DND-41 (cell line): ENCODE measurements at regions not wholly inside any gene's neighbourhood (a gene's known extent, or its start where the extent isn't known, plus 50 kb on each side); places are given as distances from the start of the nearest gene placed in this dataset.
"Not testable (repeated sequence)": the region's sequence is repeated elsewhere in the genome, so short reads cannot be mapped to it uniquely, and the experiment has no call there.

Experiments
- ATAC-seq: fragments of 200-7000 bp; cut with Tn5 transposase; 3 replicates; pipeline ENCODE4 v1.9.1; 2021; ENCODE audit warnings: low read depth; ENCODE audit not compliant: insufficient read depth
- DNase-seq: peaks from one replicate; pipeline ENCODE4 v3.0.0-alpha.2; 2020
- H2AFZ ChIP-seq: 2 replicates; pipeline ENCODE4 v1.6.0; 2012; ENCODE audit warnings: low read depth, low read length
- H3K27ac ChIP-seq: 2 replicates; pipeline ENCODE4 v1.5.1; 2012; ENCODE audit warnings: low read length, inconsistent platforms
- H3K27me3 ChIP-seq: fragments of 200-600 bp; sonication (generic); 2 replicates; pipeline ENCODE4 v1.6.0; 2012; ENCODE audit warnings: low read length, mild to moderate bottlenecking, inconsistent platforms; ENCODE audit not compliant: insufficient read depth, poor library complexity
- H3K36me3 ChIP-seq: 2 replicates; pipeline ENCODE4 v1.5.1; 2012; ENCODE audit warnings: low read length, inconsistent platforms; ENCODE audit not compliant: insufficient read depth
- H3K4me1 ChIP-seq: 2 replicates; pipeline ENCODE4 v1.5.1; 2012; ENCODE audit warnings: mild to moderate bottlenecking, low read length; ENCODE audit not compliant: insufficient read depth
- H3K4me2 ChIP-seq: 2 replicates; pipeline ENCODE4 v1.6.0; 2012; ENCODE audit warnings: mild to moderate bottlenecking, moderate library complexity, low read length, inconsistent platforms; ENCODE audit not compliant: insufficient read depth
- H3K4me3 ChIP-seq, 2 experiments: fragments of 200-600 bp in 1 of 2; shearing (Covaris generic) in 1 of 2; 2 replicates each; pipeline ENCODE4 v1.5.1; 2012 to 2016; ENCODE audit warnings: inconsistent platforms in 2 of 2, low read length in 2 of 2, mild to moderate bottlenecking in 2 of 2, low read depth in 1 of 2, moderate library complexity in 1 of 2
- H3K79me2 ChIP-seq: 2 replicates; pipeline ENCODE4 v1.6.0; 2012; ENCODE audit warnings: low read length, inconsistent platforms; ENCODE audit not compliant: insufficient read depth
- H3K9ac ChIP-seq: 2 replicates; pipeline ENCODE4 v1.6.0; 2012; ENCODE audit warnings: low read depth, mild to moderate bottlenecking, inconsistent platforms, low read length, moderate library complexity
- H3K9me3 ChIP-seq: 2 replicates; pipeline ENCODE4 v1.5.1; 2012; ENCODE audit warnings: low read length, moderate library complexity, mild to moderate bottlenecking, inconsistent platforms; ENCODE audit not compliant: insufficient read depth, severe bottlenecking
- H4K20me1 ChIP-seq: 2 replicates; pipeline ENCODE4 v1.6.0; 2012; ENCODE audit warnings: low read length; ENCODE audit not compliant: insufficient read depth
- EZH2 ChIP-seq: IDR thresholded peaks from 3 replicates; pipeline ENCODE4 v1.6.1; 2012; ENCODE audit warnings: borderline replicate concordance, low read depth, mild to moderate bottlenecking, moderate library complexity, low read length, inconsistent platforms; ENCODE audit not compliant: severe bottlenecking
- TF ChIP-seq, protein P1 (sequence below): IDR thresholded peaks from 2 replicates; pipeline ENCODE4 v1.5.1; 2012; ENCODE audit warnings: borderline replicate concordance, low read length, moderate library complexity, mild to moderate bottlenecking; ENCODE audit not compliant: poor library complexity, severe bottlenecking; ENCODE audit errors: extremely low read depth

DNA sequence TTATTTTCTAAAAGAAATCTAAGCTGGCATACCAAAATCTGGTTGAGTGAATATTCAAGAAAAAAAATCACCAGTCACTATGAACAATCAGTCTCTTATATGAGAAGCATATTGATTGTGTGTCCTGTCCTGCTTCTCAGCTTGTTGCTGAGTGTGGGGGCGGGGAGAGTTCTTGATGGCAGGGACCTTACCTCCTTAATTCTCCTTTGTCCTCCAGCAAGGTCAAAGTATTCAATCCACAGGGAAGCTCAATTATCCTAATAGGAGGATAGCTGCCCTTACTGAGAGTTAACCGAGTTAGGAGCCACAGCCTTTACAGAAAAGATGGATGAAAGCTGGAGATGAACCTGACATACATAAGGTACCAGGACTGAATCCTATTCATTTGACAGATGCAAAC, 154.0 kb downstream of the LY86 start:
- Histone ChIP-seq H3K27ac (no peak overlapping the region), H3K79me2 (no peaks in the 10 kb centered on the region), H2AFZ (no peak overlapping the region), H3K4me2 (no peak overlapping the region), H3K9ac (no peak overlapping the region), H3K9me3 (no peaks in the 10 kb centered on the region), H4K20me1 (no peaks in the 10 kb centered on the region), H3K4me3 (no peak overlapping the region), H3K4me1 (no peaks in the 10 kb centered on the region), H3K36me3 (no peaks in the 10 kb centered on the region), H3K27me3 (no peaks in the 10 kb centered on the region)
- DNase-seq (no peak), ATAC-seq (no peak)
- TF ChIP-seq EZH2, result no peak

DNA sequence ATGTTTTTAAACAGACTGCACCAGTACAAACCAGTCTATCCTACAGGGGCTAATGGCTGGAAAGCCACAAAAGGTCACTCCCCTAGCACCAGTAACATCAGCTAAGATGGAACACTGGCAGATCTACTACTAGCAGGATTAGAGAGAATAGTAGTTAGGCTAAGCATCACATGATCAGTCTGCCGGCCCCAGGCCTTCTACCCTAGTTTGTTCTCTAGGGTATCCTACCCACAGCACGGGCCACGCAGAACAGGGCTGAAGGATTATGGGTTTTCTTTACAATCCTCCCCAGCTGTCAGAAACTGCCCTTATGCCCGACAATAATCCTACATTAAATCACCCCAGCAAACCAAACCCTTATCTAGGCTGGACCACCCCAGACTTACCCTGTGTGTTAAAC, 156.0 kb downstream of the LY86 start:
- Histone ChIP-seq H3K79me2 (no peaks in the 10 kb centered on the region), H3K9ac (no peak overlapping the region), H3K9me3 (no peaks in the 10 kb centered on the region), H3K27me3 (no peaks in the 10 kb centered on the region), H2AFZ (no peak overlapping the region), H3K4me1 (no peaks in the 10 kb centered on the region), H3K4me3 (no peak overlapping the region), H3K4me2 (no peak overlapping the region), H3K27ac (no peak overlapping the region), H3K36me3 (no peaks in the 10 kb centered on the region), H4K20me1 (no peaks in the 10 kb centered on the region)
- no peak for TF ChIP-seq EZH2
- TF ChIP-seq, protein P1, sequence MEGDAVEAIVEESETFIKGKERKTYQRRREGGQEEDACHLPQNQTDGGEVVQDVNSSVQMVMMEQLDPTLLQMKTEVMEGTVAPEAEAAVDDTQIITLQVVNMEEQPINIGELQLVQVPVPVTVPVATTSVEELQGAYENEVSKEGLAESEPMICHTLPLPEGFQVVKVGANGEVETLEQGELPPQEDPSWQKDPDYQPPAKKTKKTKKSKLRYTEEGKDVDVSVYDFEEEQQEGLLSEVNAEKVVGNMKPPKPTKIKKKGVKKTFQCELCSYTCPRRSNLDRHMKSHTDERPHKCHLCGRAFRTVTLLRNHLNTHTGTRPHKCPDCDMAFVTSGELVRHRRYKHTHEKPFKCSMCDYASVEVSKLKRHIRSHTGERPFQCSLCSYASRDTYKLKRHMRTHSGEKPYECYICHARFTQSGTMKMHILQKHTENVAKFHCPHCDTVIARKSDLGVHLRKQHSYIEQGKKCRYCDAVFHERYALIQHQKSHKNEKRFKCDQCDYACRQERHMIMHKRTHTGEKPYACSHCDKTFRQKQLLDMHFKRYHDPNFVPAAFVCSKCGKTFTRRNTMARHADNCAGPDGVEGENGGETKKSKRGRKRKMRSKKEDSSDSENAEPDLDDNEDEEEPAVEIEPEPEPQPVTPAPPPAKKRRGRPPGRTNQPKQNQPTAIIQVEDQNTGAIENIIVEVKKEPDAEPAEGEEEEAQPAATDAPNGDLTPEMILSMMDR, result no peak
- no peak for ATAC-seq
- no peak for DNase-seq

DNA sequence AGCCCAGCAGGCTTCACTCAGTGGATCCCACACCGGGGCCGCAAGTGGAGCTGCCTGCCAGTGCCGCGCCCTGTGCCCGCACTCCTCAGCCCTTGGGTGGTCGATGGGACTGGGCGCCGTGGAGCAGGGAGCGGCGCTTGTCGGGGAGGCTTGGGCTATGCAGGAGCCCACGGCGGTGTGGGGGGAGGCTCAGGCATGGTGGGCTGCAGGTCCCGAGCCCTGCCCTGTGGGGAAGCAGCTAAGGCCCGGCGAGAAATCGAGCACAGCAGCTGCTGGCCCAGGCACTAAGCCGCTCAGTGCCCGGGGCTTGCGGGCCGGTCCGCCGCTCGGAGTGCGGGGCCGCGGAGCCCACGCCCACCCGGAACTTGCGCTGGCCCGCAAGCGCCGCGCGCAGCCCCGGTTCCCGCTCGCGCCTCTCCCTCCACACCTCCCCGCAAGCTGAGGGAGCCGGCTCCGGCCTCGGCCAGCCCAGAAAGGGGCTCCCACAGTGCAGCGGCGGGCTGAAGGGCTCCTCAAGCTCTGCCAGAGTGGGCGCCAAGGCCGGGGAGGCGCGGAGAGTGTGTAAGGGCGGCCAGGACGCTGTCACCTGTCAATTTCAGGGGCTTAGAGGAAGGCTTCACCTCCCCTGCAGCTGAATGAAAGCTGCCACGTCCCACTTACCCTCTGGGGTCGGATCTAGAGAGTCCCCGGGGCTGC, 157.3 kb downstream of the LY86 start:
- DNase-seq, H3K27me3 ChIP-seq, H3K36me3 ChIP-seq, H3K4me3 ChIP-seq, ATAC-seq, H3K9me3 ChIP-seq, H3K4me1 ChIP-seq, H2AFZ ChIP-seq, H4K20me1 ChIP-seq, H3K27ac ChIP-seq, H3K9ac ChIP-seq, H3K79me2 ChIP-seq, H3K4me2 ChIP-seq: not testable (repeated sequence)

DNA sequence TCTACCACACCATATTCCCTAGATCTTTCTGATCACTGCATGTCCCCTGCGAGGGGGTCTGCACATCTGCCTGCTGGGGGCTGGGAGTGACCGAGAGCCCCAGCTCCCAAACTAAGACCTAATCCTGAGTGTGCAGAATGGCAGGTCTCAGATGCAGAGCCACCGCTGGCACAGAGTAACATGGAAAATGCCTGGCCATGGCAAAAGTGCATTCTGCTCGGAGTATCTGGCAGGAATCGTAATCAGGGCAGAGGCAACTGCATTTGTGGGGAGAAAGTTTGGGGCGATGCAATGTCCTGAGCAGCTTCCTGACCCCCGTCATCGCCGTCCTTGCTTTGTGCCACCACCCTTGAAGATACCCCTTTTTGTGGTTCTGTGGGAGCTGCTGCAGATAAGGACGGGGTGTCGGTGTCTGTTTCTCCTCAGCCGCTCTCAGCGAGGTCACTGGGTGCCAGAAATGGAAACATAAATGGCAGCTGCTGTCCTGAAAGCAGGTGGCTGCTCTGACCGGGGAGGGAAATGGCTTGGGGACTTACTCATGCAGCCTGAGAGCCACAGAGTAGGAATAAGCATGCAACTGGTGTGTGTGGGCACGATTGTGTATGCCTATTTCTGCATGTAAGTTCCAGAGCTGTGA, 157.9 kb downstream of the LY86 start:
- H3K4me2 ChIP-seq, result no peak overlapping the region
- H3K36me3 ChIP-seq, result no peaks in the 10 kb centered on the region
- no peak overlapping the region for H3K4me3 ChIP-seq
- no peaks in the 10 kb centered on the region for H3K9me3 ChIP-seq
- H3K27ac ChIP-seq, result no peak overlapping the region
- H3K9ac ChIP-seq, result no peak overlapping the region
- TF ChIP-seq EZH2, result no peak
- TF ChIP-seq, protein P1, result no peak
- no peak for DNase-seq
- H4K20me1 ChIP-seq, result no peaks in the 10 kb centered on the region
- H3K4me1 ChIP-seq, result no peaks in the 10 kb centered on the region
- H2AFZ ChIP-seq, result no peak overlapping the region
- ATAC-seq, result no peak
- H3K79me2 ChIP-seq, result no peaks in the 10 kb centered on the region
- H3K27me3 ChIP-seq, result no peaks in the 10 kb centered on the region
